ENCODE measurements at regions not wholly inside any gene's neighbourhood (a gene's known extent, or its start where the extent isn't known, plus 50 kb on each side); places are given as distances from the start of the nearest gene placed in this dataset.

DNA sequence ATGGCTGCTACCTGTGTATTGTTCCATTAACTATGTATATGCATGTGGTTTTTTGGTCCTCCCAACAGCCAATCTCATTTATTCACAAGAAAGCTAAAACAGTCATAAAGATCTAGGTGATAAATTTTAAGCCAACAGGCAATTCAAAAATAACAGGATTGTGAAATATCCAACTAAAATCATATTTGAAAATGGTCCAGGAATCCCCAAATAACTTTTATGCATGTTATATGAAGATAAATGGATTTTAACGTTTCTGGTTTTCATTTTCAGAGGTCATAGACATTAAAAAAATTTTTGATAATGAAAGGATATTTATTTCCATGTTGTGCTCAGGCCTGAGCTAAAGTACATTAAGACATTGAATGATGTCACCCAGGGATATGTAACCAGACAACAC is 96.8 kb upstream of the JAZF1 start:
- Histone ChIP-seq H3K4me2 (ENCODE audit: control insufficient read depth, extremely low read depth, insufficient read depth, low read depth, low read length) (no peak overlapping the region), H3K9ac (ENCODE audit: control insufficient read depth, extremely low read depth, insufficient read depth, low read length) (no peak overlapping the region), H3K4me3 (ENCODE audit: control insufficient read depth in 2 of 3, extremely low read depth in 1 of 3, insufficient read depth in 2 of 3, low read depth in 1 of 3, low read length in 3 of 3) (no peak overlapping the region), H3K9me3 (ENCODE audit: control insufficient read depth, low read depth, low read length) (no peaks in the 10 kb centered on the region), H2AFZ (ENCODE audit: control insufficient read depth, low read length) (no peak overlapping the region), H4K20me1 (ENCODE audit: control insufficient read depth, extremely low read depth, insufficient read depth, low read length) (no peaks in the 10 kb centered on the region), H3K4me1 (ENCODE audit: control insufficient read depth, extremely low read depth, insufficient read depth, low read length) (no peaks in the 10 kb centered on the region), H3K79me2 (ENCODE audit: control insufficient read depth, insufficient read depth, low read length) (no peaks in the 10 kb centered on the region), H3K9me1 (ENCODE audit: control insufficient read depth, extremely low read depth, insufficient read depth, low read length) (no peaks in the 10 kb centered on the region), H3K36me3 (ENCODE audit: control insufficient read depth in 2 of 2, extremely low read depth in 1 of 2, insufficient read depth in 2 of 2, low read length in 2 of 2) (no peaks in the 10 kb centered on the region), H3K27ac (ENCODE audit: control insufficient read depth, insufficient read depth, low read length) (no peak overlapping the region), H3K27me3 (ENCODE audit: control insufficient read depth, extremely low read depth, insufficient read depth, low read length) (peaks cover 9% of the 10 kb centered on the region)
- FAIRE-seq (no peak), DNase-seq (ENCODE audit: low read depth, low spot score) (no peak)
- dilution Hi-C loops (cut with MboI; ENCODE audit: extremely low pct_ligation_motif_present, low sequenced_read_pairs), result no loop called here
- TF ChIP-seq EZH2 (IDR thresholded peaks at IDR 0.05; ENCODE audit: low read length), result no peak
- TF ChIP-seq, protein P1, sequence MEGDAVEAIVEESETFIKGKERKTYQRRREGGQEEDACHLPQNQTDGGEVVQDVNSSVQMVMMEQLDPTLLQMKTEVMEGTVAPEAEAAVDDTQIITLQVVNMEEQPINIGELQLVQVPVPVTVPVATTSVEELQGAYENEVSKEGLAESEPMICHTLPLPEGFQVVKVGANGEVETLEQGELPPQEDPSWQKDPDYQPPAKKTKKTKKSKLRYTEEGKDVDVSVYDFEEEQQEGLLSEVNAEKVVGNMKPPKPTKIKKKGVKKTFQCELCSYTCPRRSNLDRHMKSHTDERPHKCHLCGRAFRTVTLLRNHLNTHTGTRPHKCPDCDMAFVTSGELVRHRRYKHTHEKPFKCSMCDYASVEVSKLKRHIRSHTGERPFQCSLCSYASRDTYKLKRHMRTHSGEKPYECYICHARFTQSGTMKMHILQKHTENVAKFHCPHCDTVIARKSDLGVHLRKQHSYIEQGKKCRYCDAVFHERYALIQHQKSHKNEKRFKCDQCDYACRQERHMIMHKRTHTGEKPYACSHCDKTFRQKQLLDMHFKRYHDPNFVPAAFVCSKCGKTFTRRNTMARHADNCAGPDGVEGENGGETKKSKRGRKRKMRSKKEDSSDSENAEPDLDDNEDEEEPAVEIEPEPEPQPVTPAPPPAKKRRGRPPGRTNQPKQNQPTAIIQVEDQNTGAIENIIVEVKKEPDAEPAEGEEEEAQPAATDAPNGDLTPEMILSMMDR (optimal IDR thresholded peaks at IDR 0.05 in 1 of 3, IDR thresholded peaks at IDR 0.05 in 1 of 3, conservative IDR thresholded peaks at IDR 0.05 in 1 of 3; ENCODE audit: extremely low read depth in 1 of 3, insufficient read depth in 2 of 3, low read length in 3 of 3), result no peak

DNA sequence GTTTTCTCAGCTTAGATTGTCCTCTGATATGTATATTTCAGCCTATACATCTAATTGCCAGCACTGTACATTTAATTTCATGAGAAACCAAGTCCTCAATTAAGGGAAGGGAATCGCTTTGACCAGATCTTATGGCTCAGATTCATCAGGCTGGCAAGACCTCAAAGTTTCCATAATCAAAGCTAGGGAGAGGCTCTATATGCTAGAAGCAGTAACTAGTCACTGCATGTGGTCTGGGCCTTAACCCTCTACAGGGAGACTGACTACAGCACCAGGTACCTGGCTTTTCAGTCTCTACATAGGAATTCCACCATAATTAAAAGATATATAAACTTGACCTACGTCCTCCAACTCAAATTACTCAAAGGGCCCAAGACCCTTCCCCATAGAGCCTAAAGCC is 97.4 kb upstream of the JAZF1 start:
- Histone ChIP-seq H2AFZ (ENCODE audit: control insufficient read depth, low read length) (no peak overlapping the region), H3K4me3 (ENCODE audit: control insufficient read depth in 2 of 3, extremely low read depth in 1 of 3, insufficient read depth in 2 of 3, low read depth in 1 of 3, low read length in 3 of 3) (no peak overlapping the region), H3K9me1 (ENCODE audit: control insufficient read depth, extremely low read depth, insufficient read depth, low read length) (no peaks in the 10 kb centered on the region), H3K79me2 (ENCODE audit: control insufficient read depth, insufficient read depth, low read length) (no peaks in the 10 kb centered on the region), H3K27me3 (ENCODE audit: control insufficient read depth, extremely low read depth, insufficient read depth, low read length) (peaks cover 10% of the 10 kb centered on the region), H3K4me1 (ENCODE audit: control insufficient read depth, extremely low read depth, insufficient read depth, low read length) (no peaks in the 10 kb centered on the region), H4K20me1 (ENCODE audit: control insufficient read depth, extremely low read depth, insufficient read depth, low read length) (no peaks in the 10 kb centered on the region), H3K9ac (ENCODE audit: control insufficient read depth, extremely low read depth, insufficient read depth, low read length) (no peak overlapping the region), H3K36me3 (ENCODE audit: control insufficient read depth in 2 of 2, extremely low read depth in 1 of 2, insufficient read depth in 2 of 2, low read length in 2 of 2) (no peaks in the 10 kb centered on the region), H3K27ac (ENCODE audit: control insufficient read depth, insufficient read depth, low read length) (no peak overlapping the region), H3K4me2 (ENCODE audit: control insufficient read depth, extremely low read depth, insufficient read depth, low read depth, low read length) (no peak overlapping the region), H3K9me3 (ENCODE audit: control insufficient read depth, low read depth, low read length) (no peaks in the 10 kb centered on the region)
- TF ChIP-seq EZH2 (IDR thresholded peaks at IDR 0.05; ENCODE audit: low read length), result no peak
- TF ChIP-seq, protein P1 (optimal IDR thresholded peaks at IDR 0.05 in 1 of 3, IDR thresholded peaks at IDR 0.05 in 1 of 3, conservative IDR thresholded peaks at IDR 0.05 in 1 of 3; ENCODE audit: extremely low read depth in 1 of 3, insufficient read depth in 2 of 3, low read length in 3 of 3), result no peak
- dilution Hi-C loops (cut with MboI; ENCODE audit: extremely low pct_ligation_motif_present, low sequenced_read_pairs), result no loop called here
- DNase-seq (ENCODE audit: low read depth, low spot score) (no peak), FAIRE-seq (no peak)

All from keratinocyte (primary cell).